ENCODE measurements at regions not wholly inside any gene's neighbourhood (a gene's known extent, or its start where the extent isn't known, plus 50 kb on each side); places are given as distances from the start of the nearest gene placed in this dataset.

- TF ChIP-seq, protein P1, sequence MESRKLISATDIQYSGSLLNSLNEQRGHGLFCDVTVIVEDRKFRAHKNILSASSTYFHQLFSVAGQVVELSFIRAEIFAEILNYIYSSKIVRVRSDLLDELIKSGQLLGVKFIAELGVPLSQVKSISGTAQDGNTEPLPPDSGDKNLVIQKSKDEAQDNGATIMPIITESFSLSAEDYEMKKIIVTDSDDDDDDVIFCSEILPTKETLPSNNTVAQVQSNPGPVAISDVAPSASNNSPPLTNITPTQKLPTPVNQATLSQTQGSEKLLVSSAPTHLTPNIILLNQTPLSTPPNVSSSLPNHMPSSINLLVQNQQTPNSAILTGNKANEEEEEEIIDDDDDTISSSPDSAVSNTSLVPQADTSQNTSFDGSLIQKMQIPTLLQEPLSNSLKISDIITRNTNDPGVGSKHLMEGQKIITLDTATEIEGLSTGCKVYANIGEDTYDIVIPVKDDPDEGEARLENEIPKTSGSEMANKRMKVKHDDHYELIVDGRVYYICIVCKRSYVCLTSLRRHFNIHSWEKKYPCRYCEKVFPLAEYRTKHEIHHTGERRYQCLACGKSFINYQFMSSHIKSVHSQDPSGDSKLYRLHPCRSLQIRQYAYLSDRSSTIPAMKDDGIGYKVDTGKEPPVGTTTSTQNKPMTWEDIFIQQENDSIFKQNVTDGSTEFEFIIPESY (IDR thresholded peaks at IDR 0.05; ENCODE audit: extremely low read depth, insufficient replicate concordance, low read length) = no peak
- TF ChIP-seq EZH2 (IDR thresholded peaks at IDR 0.05) = no peak
These were observed 564.9 kb upstream of the IRAK1BP1 start (continued) for GRCh38 chr6:78302411-78302810.

GRCh38 chr6:78308025-78308424 is 559.3 kb upstream of the IRAK1BP1 start:
- TF ChIP-seq CBX3 (IDR thresholded peaks at IDR 0.05; ENCODE audit: low read depth) (peak; percentile 44; the same call in 1 of the 2 replicates), EGR1 (IDR thresholded peaks at IDR 0.05; ENCODE audit: low read depth) (no peak), RAD21 (IDR thresholded peaks at IDR 0.05; ENCODE audit: low read depth) (peak; percentile 46; the same call in 1 of the 2 replicates), CTCF (IDR thresholded peaks at IDR 0.05 in 2 of 3, conservative IDR thresholded peaks at IDR 0.05 in 1 of 3; ENCODE audit: borderline replicate concordance in 1 of 3, insufficient read depth in 1 of 3, low read depth in 2 of 3, low read length in 2 of 3) (peak; percentile 37 to 62 (median 58); a peak in 5 of 6 replicates)
- no TSS peak for BruUV-seq (replicated peaks)
- POLR2A ChIA-PET = interaction anchor here (0.6 kb wide), 1 partner anchor 10 kb away, joined by 3 read pairs; no protein-coding TSS in a partner anchor
- Histone ChIP-seq H3K27me3 (ENCODE audit: insufficient read depth, low read length) (no peaks in the 10 kb centered on the region), H3K4me2 (ENCODE audit: low read length) (no peak overlapping the region), H3K9me3 (ENCODE audit: control insufficient read depth in 1 of 2, insufficient read depth in 1 of 2, low read depth in 1 of 2, low read length in 2 of 2) (no peaks in the 10 kb centered on the region), H3K36me3 (ENCODE audit: control insufficient read depth in 1 of 2, insufficient read depth in 2 of 2, low read length in 2 of 2) (no peaks in the 10 kb centered on the region), H2AFZ (ENCODE audit: low read depth, low read length, poor library complexity, severe bottlenecking) (peak overlapping the region; percentile 30), H3K4me1 (ENCODE audit: control insufficient read depth in 1 of 2, insufficient read depth in 2 of 2, low read length in 2 of 2) (no peaks in the 10 kb centered on the region), H3K9ac (ENCODE audit: low read length) (no peak overlapping the region), H3K9me2 (ENCODE audit: insufficient read depth) (no peaks in the 10 kb centered on the region), H4K20me1 (ENCODE audit: insufficient read depth) (no peaks in the 10 kb centered on the region), H3K27ac (ENCODE audit: low read depth, low read length) (no peak overlapping the region), H3K79me2 (ENCODE audit: insufficient read depth, low read length) (no peaks in the 10 kb centered on the region), H3K4me3 (replicated peaks in 1 of 2; ENCODE audit: low read depth in 1 of 2, low read length in 2 of 2) (no peak overlapping the region)
- intact Hi-C loops (cut with micrococcal nuclease) = loop anchor here (10.0 kb wide), 1 partner anchor 683 kb away; no protein-coding TSS in a partner anchor
- peak; percentile 41 for DNase-seq (ENCODE audit: low read depth, low spot score)
- peak; percentile 99 for ATAC-seq
- RAD21 ChIA-PET (ENCODE audit: low non-redundant PET in 1 of 2, low total read pairs in 2 of 2, uncharacterized antibody in 2 of 2, unreplicated experiment in 2 of 2) = no interaction called here
- CTCF ChIA-PET = interaction anchor here (0.7 to 0.8 kb wide), 3 partner anchors 15 to 881 kb away, joined by 3 to 5 read pairs (median 3); no protein-coding TSS in a partner anchor
